GM23338 (cell line): ENCODE measurements at regions not wholly inside any gene's neighbourhood (a gene's known extent, or its start where the extent isn't known, plus 50 kb on each side); places are given as distances from the start of the nearest gene placed in this dataset.
A peak's percentile ranks its signal among the peaks of the same experiment; 100 is the strongest.

Source experiments
- ATAC-seq: fragments of 200-7000 bp; cut with Tn5 transposase; 3 replicates; pipeline ENCODE4 v1.9.1; 2020
- DNase-seq: peaks from one replicate; pipeline ENCODE4 v3.0.0-alpha.2; 2015; ENCODE audit warnings: low spot score
- H2AFZ ChIP-seq: fragments of 200-600 bp; sonication (generic); 2 replicates; pipeline ENCODE4 v1.8.0; 2016; ENCODE audit warnings: antibody characterized with exemption, mild to moderate bottlenecking, moderate library complexity
- H3F3A ChIP-seq: fragments of 200-600 bp; sonication (generic); replicated peaks from 2 replicates; pipeline ENCODE4 v1.8.0; 2017; ENCODE audit warnings: antibody characterized with exemption, mixed run types, low read depth
- H3K27ac ChIP-seq: fragments of 200-600 bp; sonication (generic); 2 replicates; pipeline ENCODE4 v1.6.1; 2016; ENCODE audit warnings: low read depth
- H3K27me3 ChIP-seq: fragments of 200-600 bp; sonication (generic); 2 replicates; pipeline ENCODE4 v1.8.0; 2016; ENCODE audit warnings: mild to moderate bottlenecking, mixed run types, moderate library complexity; ENCODE audit not compliant: insufficient read depth
- H3K36me3 ChIP-seq: fragments of 200-600 bp; sonication (generic); 2 replicates; pipeline ENCODE4 v1.8.0; 2016; ENCODE audit warnings: mild to moderate bottlenecking; ENCODE audit not compliant: insufficient read depth
- H3K4me1 ChIP-seq: fragments of 200-600 bp; sonication (generic); 2 replicates; pipeline ENCODE4 v1.8.0; 2016; ENCODE audit warnings: mild to moderate bottlenecking, moderate library complexity; ENCODE audit not compliant: insufficient read depth
- H3K4me2 ChIP-seq: fragments of 200-600 bp; sonication (generic); 2 replicates; pipeline ENCODE4 v1.7.1; 2017; ENCODE audit warnings: mixed run types
- H3K4me3 ChIP-seq: fragments of 200-600 bp; sonication (generic); 2 replicates; pipeline ENCODE4 v1.6.1; 2016; ENCODE audit warnings: mixed run types
- H3K79me2 ChIP-seq: fragments of 200-600 bp; sonication (generic); replicated peaks from 2 replicates; pipeline ENCODE4 v1.8.0; 2017; ENCODE audit warnings: mild to moderate bottlenecking; ENCODE audit not compliant: insufficient read depth
- H3K9me2 ChIP-seq: fragments of 200-600 bp; sonication (generic); 2 replicates; pipeline ENCODE4 v1.8.0; 2017; ENCODE audit not compliant: insufficient read depth
- H4K20me1 ChIP-seq: fragments of 200-600 bp; sonication (generic); replicated peaks from 2 replicates; pipeline ENCODE4 v1.8.0; 2017; ENCODE audit warnings: mild to moderate bottlenecking; ENCODE audit not compliant: insufficient read depth
- H3K27ac Mint-ChIP-seq: 2 replicates; pipeline ENCODE4 v1.8.0; 2020; ENCODE audit warnings: inconsistent platforms, mild to moderate bottlenecking, moderate library complexity, mixed read lengths
- H3K27me3 Mint-ChIP-seq: 3 replicates; pipeline ENCODE4 v1.8.0; 2022; ENCODE audit warnings: low read depth, mild to moderate bottlenecking, moderate library complexity, mixed read lengths, inconsistent platforms; ENCODE audit not compliant: insufficient read depth, poor library complexity
- H3K36me3 Mint-ChIP-seq: 3 replicates; pipeline ENCODE4 v1.8.0; 2021; ENCODE audit warnings: low read depth, mild to moderate bottlenecking, inconsistent platforms, moderate library complexity, mixed read lengths
- H3K4me1 Mint-ChIP-seq: 3 replicates; pipeline ENCODE4 v1.8.0; 2020; ENCODE audit warnings: mild to moderate bottlenecking, inconsistent platforms, mixed read lengths
- H3K4me3 Mint-ChIP-seq: 3 replicates; pipeline ENCODE4 v1.8.0; 2021; ENCODE audit warnings: moderate library complexity, mild to moderate bottlenecking, inconsistent platforms, mixed read lengths
- H3K9me3 Mint-ChIP-seq: 3 replicates; pipeline ENCODE4 v1.8.0; 2020; ENCODE audit warnings: moderate library complexity, mild to moderate bottlenecking, inconsistent platforms, mixed read lengths
- CTCF ChIP-seq, 2 experiments: fragments of 200-600 bp in 1 of 2; sonication (generic) in 1 of 2; conservative IDR thresholded peaks; 2 replicates each; pipeline versions ENCODE4 v1.5.1 to v1.6.1; 2016 to 2017; ENCODE audit warnings: antibody characterized with exemption in 2 of 2, low read depth in 2 of 2, mild to moderate bottlenecking in 2 of 2, moderate library complexity in 1 of 2
- ETS1 ChIP-seq: IDR thresholded peaks from 2 replicates; pipeline ENCODE4 v1.6.1; 2016; ENCODE audit warnings: antibody characterized with exemption
- POLR2AphosphoS5 ChIP-seq: IDR thresholded peaks from 2 replicates; pipeline ENCODE4 v1.6.1; 2016; ENCODE audit warnings: antibody characterized with exemption, low read depth
- ZNF114 ChIP-seq: fragments of 250-450 bp; sonication (Bioruptor Pico); IDR thresholded peaks from 2 replicates; pipeline ENCODE4 v1.5.0; 2020; ENCODE audit warnings: mild to moderate bottlenecking, moderate library complexity
- ZNF331 ChIP-seq: fragments of 250-450 bp; sonication (Bioruptor Pico); IDR thresholded peaks from 2 replicates; pipeline ENCODE4 v1.5.0; 2020; ENCODE audit warnings: low read depth, mild to moderate bottlenecking, moderate library complexity
- ZNF462 ChIP-seq: fragments of 250-450 bp; sonication (Bioruptor Pico); IDR thresholded peaks from 2 replicates; pipeline ENCODE4 v1.5.0; 2020; ENCODE audit warnings: mild to moderate bottlenecking, moderate library complexity

GRCh38 chr11:22472306-22472705 is 134.1 kb downstream of the SLC17A6 start:
- Histone ChIP-seq H3K27ac (no peak overlapping the region), H3K4me3 (no peak overlapping the region), H3K36me3 (no peaks in the 10 kb centered on the region), H3F3A (no peaks in the 10 kb centered on the region), H3K27me3 (no peaks in the 10 kb centered on the region), H3K4me1 (no peaks in the 10 kb centered on the region), H2AFZ (no peak overlapping the region), H3K4me2 (no peak overlapping the region), H3K9me2 (no peaks in the 10 kb centered on the region), H3K79me2 (no peaks in the 10 kb centered on the region), H4K20me1 (no peaks in the 10 kb centered on the region)
- Mint-ChIP-seq H3K4me1 (no peaks in the 10 kb centered on the region; the same call in 2 of the 3 replicates), H3K27me3 (no peaks in the 10 kb centered on the region), H3K9me3 (no peaks in the 10 kb centered on the region), H3K4me3 (no peak overlapping the region), H3K27ac (no peak overlapping the region), H3K36me3 (no peaks in the 10 kb centered on the region)
- TF ChIP-seq CTCF (conservative IDR thresholded peaks at IDR 0.05; ENCODE audit: low read depth in 2 of 2), result peak; percentile 60 to 71
- no peak for TF ChIP-seq ETS1
- peak; percentile 56 for DNase-seq
- ATAC-seq, result peak; percentile 60

GRCh38 chr11:22471385-22471784 is 133.2 kb downstream of the SLC17A6 start:
- H3K27ac Mint-ChIP-seq, result no peak overlapping the region
- no peaks in the 10 kb centered on the region for H3K9me3 Mint-ChIP-seq
- H3K36me3 Mint-ChIP-seq, result no peaks in the 10 kb centered on the region
- no peak overlapping the region for H3K4me2 ChIP-seq
- no peaks in the 10 kb centered on the region for H4K20me1 ChIP-seq
- H3K27me3 Mint-ChIP-seq, result no peaks in the 10 kb centered on the region
- ATAC-seq, result no peak
- no peak for DNase-seq
- no peak overlapping the region for H3K27ac ChIP-seq
- no peaks in the 10 kb centered on the region for H3K4me1 ChIP-seq
- peak overlapping the region; percentile 44; the same call in 1 of the 2 replicates for H2AFZ ChIP-seq
- H3K36me3 ChIP-seq, result no peaks in the 10 kb centered on the region
- H3K79me2 ChIP-seq, result no peaks in the 10 kb centered on the region
- no peak overlapping the region for H3K4me3 Mint-ChIP-seq
- H3K4me3 ChIP-seq, result no peak overlapping the region
- H3K4me1 Mint-ChIP-seq, result no peaks in the 10 kb centered on the region; the same call in 2 of the 3 replicates
- no peaks in the 10 kb centered on the region for H3F3A ChIP-seq
- H3K27me3 ChIP-seq, result no peaks in the 10 kb centered on the region
- TF ChIP-seq POLR2AphosphoS5, result no peak
- H3K9me2 ChIP-seq, result no peaks in the 10 kb centered on the region

GRCh38 chr11:22467741-22468140 is 129.6 kb downstream of the SLC17A6 start:
- no peak overlapping the region for H3K27ac ChIP-seq
- Mint-ChIP-seq H3K4me1 (no peaks in the 10 kb centered on the region; the same call in 1 of the 3 replicates), H3K27ac (no peak overlapping the region), H3K9me3 (no peaks in the 10 kb centered on the region), H3K27me3 (no peaks in the 10 kb centered on the region), H3K36me3 (no peaks in the 10 kb centered on the region), H3K4me3 (no peak overlapping the region)
- H4K20me1 ChIP-seq, result no peaks in the 10 kb centered on the region
- no peaks in the 10 kb centered on the region for H3K4me1 ChIP-seq
- H2AFZ ChIP-seq, result no peak overlapping the region
- H3K79me2 ChIP-seq, result no peaks in the 10 kb centered on the region
- no peaks in the 10 kb centered on the region for H3K27me3 ChIP-seq
- DNase-seq, result no peak
- TF ChIP-seq ZNF331 (CRISPR knock-in tag) (no peak), ZNF462 (no peak), POLR2AphosphoS5 (no peak), ZNF114 (CRISPR knock-in tag) (no peak)
- H3K9me2 ChIP-seq, result no peaks in the 10 kb centered on the region
- no peaks in the 10 kb centered on the region for H3F3A ChIP-seq
- H3K36me3 ChIP-seq, result no peaks in the 10 kb centered on the region
- no peak overlapping the region for H3K4me3 ChIP-seq
- ATAC-seq, result no peak
- H3K4me2 ChIP-seq, result no peak overlapping the region
